Neural cell (in vitro differentiated cells): ENCODE measurements at regions not wholly inside any gene's neighbourhood (a gene's known extent, or its start where the extent isn't known, plus 50 kb on each side); places are given as distances from the start of the nearest gene placed in this dataset.

Source experiments
- H2AFZ ChIP-seq: fragments of 200-600, 300-800 bp; sonication (generic), shearing (Covaris generic); 2 replicates; pipeline ENCODE4 v1.6.0; 2014; ENCODE audit warnings: low read depth, mild to moderate bottlenecking, antibody characterized with exemption, low read length, moderate library complexity
- H3F3A ChIP-seq: fragments of 200-600 bp; shearing (Covaris generic); 2 replicates; pipeline ENCODE4 v1.6.1; 2016; ENCODE audit warnings: mild to moderate bottlenecking, moderate library complexity, mixed read lengths, antibody characterized with exemption, low read length; ENCODE audit not compliant: insufficient read depth, poor library complexity, severe bottlenecking
- H3K27ac ChIP-seq: fragments of 200-600, 300-800 bp; sonication (generic), shearing (Covaris generic); 2 replicates; pipeline ENCODE4 v1.5.1; 2014; ENCODE audit warnings: mild to moderate bottlenecking, low read length, moderate library complexity
- H3K27me3 ChIP-seq: fragments of 300-800, 200-600 bp; sonication (generic), shearing (Covaris generic); 2 replicates; pipeline ENCODE4 v1.6.0; 2014; ENCODE audit warnings: mild to moderate bottlenecking, low read depth, low read length, moderate library complexity; ENCODE audit not compliant: insufficient read depth
- H3K36me3 ChIP-seq: fragments of 300-800, 200-600 bp; sonication (generic), shearing (Covaris generic); 2 replicates; pipeline ENCODE4 v1.5.1; 2014; ENCODE audit warnings: mild to moderate bottlenecking, antibody characterized with exemption, low read length, moderate library complexity; ENCODE audit not compliant: insufficient read depth
- H3K4me2 ChIP-seq: fragments of 300-800, 200-600 bp; sonication (generic), shearing (Covaris generic); 2 replicates; pipeline ENCODE4 v1.6.0; 2014; ENCODE audit warnings: mild to moderate bottlenecking, low read length
- H3K4me3 ChIP-seq: fragments of 300-800, 200-600 bp; sonication (generic), shearing (Covaris generic); 2 replicates; pipeline ENCODE4 v1.5.1; 2014; ENCODE audit warnings: mild to moderate bottlenecking, low read length, moderate library complexity
- H3K79me2 ChIP-seq: fragments of 200-600 bp; shearing (Covaris generic); replicated peaks from 2 replicates; pipeline ENCODE4 v1.6.0; 2014; ENCODE audit warnings: mild to moderate bottlenecking, low read length, moderate library complexity; ENCODE audit not compliant: insufficient read depth
- H3K9ac ChIP-seq: fragments of 300-800, 200-600 bp; sonication (generic), shearing (Covaris generic); 2 replicates; pipeline ENCODE4 v1.6.1; 2016; ENCODE audit warnings: mild to moderate bottlenecking, low read length, mixed read lengths
- H3K9me2 ChIP-seq: fragments of 200-600 bp; shearing (Covaris generic); 2 replicates; pipeline ENCODE4 v1.6.1; 2016; ENCODE audit warnings: mild to moderate bottlenecking, low read length, mixed read lengths; ENCODE audit not compliant: insufficient read depth
- H3K9me3 ChIP-seq: fragments of 200-600, 300-800 bp; sonication (generic), shearing (Covaris generic); 2 replicates; pipeline ENCODE4 v1.6.1; 2016; ENCODE audit warnings: mild to moderate bottlenecking, mixed run types, low read length, moderate library complexity, mixed read lengths
- H4K20me1 ChIP-seq: fragments of 200-600 bp; shearing (Covaris generic); 2 replicates; pipeline ENCODE4 v1.6.1; 2016; ENCODE audit warnings: mild to moderate bottlenecking, mixed run types; ENCODE audit not compliant: insufficient read depth
- CTCF ChIP-seq: fragments of 450-650 bp; IDR thresholded peaks from 2 replicates; pipeline ENCODE4 v1.5.1; 2014; ENCODE audit warnings: antibody characterized with exemption, mild to moderate bottlenecking, moderate library complexity; ENCODE audit not compliant: poor library complexity, severe bottlenecking
- EZH2 ChIP-seq: fragments of 200-600, 300-800 bp; shearing (Covaris generic), sonication (generic); IDR thresholded peaks from 2 replicates; pipeline ENCODE4 v1.6.1; 2014; ENCODE audit warnings: antibody characterized with exemption, low read length, borderline replicate concordance, mild to moderate bottlenecking; ENCODE audit not compliant: insufficient read depth, poor library complexity, severe bottlenecking
- MXI1 ChIP-seq: fragments of 450-650 bp; conservative IDR thresholded peaks from 2 replicates; pipeline ENCODE4 v1.6.1; 2014; ENCODE audit warnings: antibody characterized with exemption, mild to moderate bottlenecking; ENCODE audit not compliant: poor library complexity, severe bottlenecking
- POLR2AphosphoS5 ChIP-seq: IDR thresholded peaks from 2 replicates; pipeline ENCODE4 v1.6.1; 2012
- RAD21 ChIP-seq: fragments of 450-650 bp; conservative IDR thresholded peaks from 2 replicates; pipeline ENCODE4 v1.6.1; 2014; ENCODE audit warnings: antibody characterized with exemption, mild to moderate bottlenecking, moderate library complexity
- REST ChIP-seq: IDR thresholded peaks from 2 replicates; pipeline ENCODE4 v1.6.1; 2012; ENCODE audit warnings: borderline replicate concordance
- SMC3 ChIP-seq: fragments of 450-650 bp; conservative IDR thresholded peaks from 2 replicates; pipeline ENCODE4 v1.6.1; 2014; ENCODE audit warnings: antibody characterized with exemption, mild to moderate bottlenecking, moderate library complexity; ENCODE audit not compliant: poor library complexity
- TAF1 ChIP-seq: IDR thresholded peaks from 2 replicates; pipeline ENCODE4 v1.6.1; 2012; ENCODE audit warnings: low read depth

GRCh38 chr2:181141676-181142075, 161.3 kb downstream of the UBE2E3 start:
- no peaks in the 10 kb centered on the region for H4K20me1 ChIP-seq
- no peak for TF ChIP-seq CTCF
- no peak overlapping the region for H2AFZ ChIP-seq
- H3K9ac ChIP-seq = no peak overlapping the region
- no peaks in the 10 kb centered on the region for H3F3A ChIP-seq
- no peak overlapping the region for H3K27ac ChIP-seq
- no peaks in the 10 kb centered on the region for H3K27me3 ChIP-seq
- no peaks in the 10 kb centered on the region for H3K79me2 ChIP-seq
- H3K36me3 ChIP-seq = no peaks in the 10 kb centered on the region
- H3K4me3 ChIP-seq = no peak overlapping the region
- no peaks in the 10 kb centered on the region for H3K9me2 ChIP-seq
- H3K4me2 ChIP-seq = no peak overlapping the region
- H3K9me3 ChIP-seq = no peaks in the 10 kb centered on the region

GRCh38 chr2:181142514-181142913, 162.1 kb downstream of the UBE2E3 start:
- Histone ChIP-seq H3K27me3 (no peaks in the 10 kb centered on the region), H3K36me3 (no peaks in the 10 kb centered on the region), H3K79me2 (no peaks in the 10 kb centered on the region), H3K4me2 (no peak overlapping the region), H4K20me1 (no peaks in the 10 kb centered on the region), H3K9ac (no peak overlapping the region), H3F3A (no peaks in the 10 kb centered on the region), H3K9me2 (no peaks in the 10 kb centered on the region), H3K27ac (no peak overlapping the region), H3K4me3 (no peak overlapping the region), H3K9me3 (no peaks in the 10 kb centered on the region), H2AFZ (no peak overlapping the region)
- TF ChIP-seq POLR2AphosphoS5 = no peak
- no peak for TF ChIP-seq TAF1
- TF ChIP-seq REST = no peak
- TF ChIP-seq EZH2 = no peak
- TF ChIP-seq MXI1 = no peak
- no peak for TF ChIP-seq RAD21

GRCh38 chr2:181143790-181144300, 163.4 kb downstream of the UBE2E3 start:
- Histone ChIP-seq H3F3A (no peaks in the 10 kb centered on the region), H3K9me2 (no peaks in the 10 kb centered on the region), H4K20me1 (no peaks in the 10 kb centered on the region), H3K4me3 (no peak overlapping the region), H3K27me3 (no peaks in the 10 kb centered on the region), H3K4me2 (no peak overlapping the region), H3K27ac (no peak overlapping the region), H3K79me2 (no peaks in the 10 kb centered on the region), H3K36me3 (no peaks in the 10 kb centered on the region), H3K9ac (no peak overlapping the region), H2AFZ (no peak overlapping the region), H3K9me3 (no peaks in the 10 kb centered on the region)
- TF ChIP-seq CTCF (no peak), POLR2AphosphoS5 (no peak), REST (no peak), TAF1 (no peak), EZH2 (no peak), RAD21 (no peak), MXI1 (no peak), SMC3 (no peak)
